HUDEP-2 (cell line): ENCODE measurements at regions not wholly inside any gene's neighbourhood (a gene's known extent, or its start where the extent isn't known, plus 50 kb on each side); places are given as distances from the start of the nearest gene placed in this dataset.

Experiments
- DNase-seq, 76 experiments: peaks; one replicate each; lab custom pipeline; 2025; ENCODE audit not compliant: unreplicated experiment in 76 of 76; lab: John Stamatoyannopoulos, UW

GRCh38 chr18:47418746-47419145, 167.3 kb upstream of the SKOR2 start:
- no peak for DNase-seq

GRCh38 chr18:47417807-47418206, 166.3 kb upstream of the SKOR2 start:
- DNase-seq = no peak

- DNase-seq = no peak
Observed at GRCh38 chr18:47415881-47416280, 164.4 kb upstream of the SKOR2 start.

GRCh38 chr18:47413327-47413726, 161.9 kb upstream of the SKOR2 start:
- no peak for DNase-seq

GRCh38 chr18:47412924-47413323, 161.5 kb upstream of the SKOR2 start:
- no peak for DNase-seq

GRCh38 chr18:47411159-47411558, 159.7 kb upstream of the SKOR2 start:
- DNase-seq = no peak

GRCh38 chr18:47410139-47410538, 158.7 kb upstream of the SKOR2 start:
- DNase-seq = no peak

GRCh38 chr18:47409519-47409918, 158.1 kb upstream of the SKOR2 start:
- no peak for DNase-seq

GRCh38 chr18:47407736-47408135, 156.3 kb upstream of the SKOR2 start:
- DNase-seq = no peak

GRCh38 chr18:47404845-47405244, 153.4 kb upstream of the SKOR2 start:
- DNase-seq = no peak

GRCh38 chr18:47403949-47404348, 152.5 kb upstream of the SKOR2 start:
- DNase-seq = no peak

- DNase-seq = no peak
Observed at GRCh38 chr18:47403317-47403716, 151.9 kb upstream of the SKOR2 start.

GRCh38 chr18:47399475-47399874, 148.0 kb upstream of the SKOR2 start:
- DNase-seq = no peak

GRCh38 chr18:47397671-47398319, 146.3 kb upstream of the SKOR2 start:
- peak in 15 of 76 experiments; percentile 1 to 59 (median 19) for DNase-seq

- DNase-seq = no peak
Observed at GRCh38 chr18:47391665-47392064, 140.2 kb upstream of the SKOR2 start.

- DNase-seq = no peak
Observed at GRCh38 chr18:47390410-47391024, 139.1 kb upstream of the SKOR2 start.

GRCh38 chr18:47389210-47389609, 137.8 kb upstream of the SKOR2 start:
- no peak for DNase-seq

GRCh38 chr18:47387864-47388263, 136.4 kb upstream of the SKOR2 start:
- DNase-seq = no peak

GRCh38 chr18:47383729-47384128, 132.3 kb upstream of the SKOR2 start:
- DNase-seq = no peak

- DNase-seq = no peak
Observed at GRCh38 chr18:47381975-47382570, 130.6 kb upstream of the SKOR2 start.

GRCh38 chr18:47380153-47380552, 128.7 kb upstream of the SKOR2 start:
- DNase-seq = no peak

- DNase-seq = no peak
Observed at GRCh38 chr18:47373465-47373864, 122.0 kb upstream of the SKOR2 start.
